ENCODE measurements at regions not wholly inside any gene's neighbourhood (a gene's known extent, or its start where the extent isn't known, plus 50 kb on each side); places are given as distances from the start of the nearest gene placed in this dataset.

GRCh38 chr10:21071001-21071673 is 174.0 kb upstream of the NEBL start:
- H3K4me3 ChIP-seq (replicated peaks in 1 of 4; ENCODE audit: control extremely low read depth in 1 of 4, insufficient read depth in 1 of 4, low read depth in 3 of 4, low read length in 4 of 4) = no peak overlapping the region
- no peaks in the 10 kb centered on the region for H3K4me1 ChIP-seq (ENCODE audit: control insufficient read depth, extremely low read depth, insufficient read depth, low read length)
- no peak for DNase-seq (ENCODE audit: low read depth in 2 of 2)
- no peaks in the 10 kb centered on the region for H4K20me1 ChIP-seq (ENCODE audit: control insufficient read depth, extremely low read depth, insufficient read depth, low read length)
- H2AFZ ChIP-seq (ENCODE audit: low read length) = no peak overlapping the region
- H3K4me2 ChIP-seq (ENCODE audit: extremely low read depth, insufficient read depth, low read length) = no peak overlapping the region
- no peak overlapping the region for H3K9ac ChIP-seq (ENCODE audit: insufficient read depth, low read length)
- H3K27ac ChIP-seq (ENCODE audit: insufficient read depth, low read length) = no peak overlapping the region
- H3K79me2 ChIP-seq (ENCODE audit: control insufficient read depth, insufficient read depth, low read length) = no peaks in the 10 kb centered on the region
- TF ChIP-seq EZH2 (IDR thresholded peaks at IDR 0.05; ENCODE audit: low read length, missing control alignments) (no peak), CTCF (conservative IDR thresholded peaks at IDR 0.05 in 1 of 2, IDR thresholded peaks at IDR 0.05 in 1 of 2; ENCODE audit: low read depth in 1 of 2, low read length in 2 of 2) (no peak)
- H3K9me3 ChIP-seq (ENCODE audit: control insufficient read depth, insufficient read depth, low read depth, low read length) = no peaks in the 10 kb centered on the region
- no peaks in the 10 kb centered on the region for H3K27me3 ChIP-seq (ENCODE audit: control insufficient read depth, insufficient read depth, low read length)
- H3K36me3 ChIP-seq (ENCODE audit: control insufficient read depth, insufficient read depth, low read length) = no peaks in the 10 kb centered on the region

GRCh38 chr10:21069929-21070700 is 173.0 kb upstream of the NEBL start:
- TF ChIP-seq CTCF (conservative IDR thresholded peaks at IDR 0.05 in 1 of 2, IDR thresholded peaks at IDR 0.05 in 1 of 2; ENCODE audit: low read depth in 1 of 2, low read length in 2 of 2) = no peak
- TF ChIP-seq EZH2 (IDR thresholded peaks at IDR 0.05; ENCODE audit: low read length, missing control alignments) = no peak
- Histone ChIP-seq H3K79me2 (ENCODE audit: control insufficient read depth, insufficient read depth, low read length) (no peaks in the 10 kb centered on the region), H3K36me3 (ENCODE audit: control insufficient read depth, insufficient read depth, low read length) (no peaks in the 10 kb centered on the region), H3K27ac (ENCODE audit: insufficient read depth, low read length) (no peak overlapping the region), H3K27me3 (ENCODE audit: control insufficient read depth, insufficient read depth, low read length) (no peaks in the 10 kb centered on the region), H3K4me2 (ENCODE audit: extremely low read depth, insufficient read depth, low read length) (no peak overlapping the region), H3K4me1 (ENCODE audit: control insufficient read depth, extremely low read depth, insufficient read depth, low read length) (no peaks in the 10 kb centered on the region), H4K20me1 (ENCODE audit: control insufficient read depth, extremely low read depth, insufficient read depth, low read length) (no peaks in the 10 kb centered on the region), H2AFZ (ENCODE audit: low read length) (no peak overlapping the region), H3K4me3 (replicated peaks in 1 of 4; ENCODE audit: control extremely low read depth in 1 of 4, insufficient read depth in 1 of 4, low read depth in 3 of 4, low read length in 4 of 4) (no peak overlapping the region), H3K9me3 (ENCODE audit: control insufficient read depth, insufficient read depth, low read depth, low read length) (no peaks in the 10 kb centered on the region), H3K9ac (ENCODE audit: insufficient read depth, low read length) (no peak overlapping the region)
- no peak for DNase-seq (ENCODE audit: low read depth in 2 of 2)

GRCh38 chr10:21069278-21069677 is 172.2 kb upstream of the NEBL start:
- Histone ChIP-seq H3K27ac (ENCODE audit: insufficient read depth, low read length) (no peak overlapping the region), H3K9ac (ENCODE audit: insufficient read depth, low read length) (no peak overlapping the region)
- TF ChIP-seq CTCF (conservative IDR thresholded peaks at IDR 0.05 in 1 of 2, IDR thresholded peaks at IDR 0.05 in 1 of 2; ENCODE audit: low read depth in 1 of 2, low read length in 2 of 2) (no peak), EZH2 (IDR thresholded peaks at IDR 0.05; ENCODE audit: low read length, missing control alignments) (no peak)

More at GRCh38 chr10:21069278-21069677, 172.2 kb upstream of the NEBL start:
- Histone ChIP-seq H3K4me2 (ENCODE audit: extremely low read depth, insufficient read depth, low read length) (no peak overlapping the region), H3K79me2 (ENCODE audit: control insufficient read depth, insufficient read depth, low read length) (no peaks in the 10 kb centered on the region), H3K36me3 (ENCODE audit: control insufficient read depth, insufficient read depth, low read length) (no peaks in the 10 kb centered on the region), H3K4me1 (ENCODE audit: control insufficient read depth, extremely low read depth, insufficient read depth, low read length) (no peaks in the 10 kb centered on the region), H3K4me3 (replicated peaks in 1 of 4; ENCODE audit: control extremely low read depth in 1 of 4, insufficient read depth in 1 of 4, low read depth in 3 of 4, low read length in 4 of 4) (no peak overlapping the region), H3K27me3 (ENCODE audit: control insufficient read depth, insufficient read depth, low read length) (no peaks in the 10 kb centered on the region), H4K20me1 (ENCODE audit: control insufficient read depth, extremely low read depth, insufficient read depth, low read length) (no peaks in the 10 kb centered on the region), H3K9me3 (ENCODE audit: control insufficient read depth, insufficient read depth, low read depth, low read length) (no peaks in the 10 kb centered on the region), H2AFZ (ENCODE audit: low read length) (no peak overlapping the region)
- no peak for DNase-seq (ENCODE audit: low read depth in 2 of 2)
